GM18873 (cell line): ENCODE measurements at regions not wholly inside any gene's neighbourhood (a gene's known extent, or its start where the extent isn't known, plus 50 kb on each side); places are given as distances from the start of the nearest gene placed in this dataset.

Experiments used
- ATAC-seq: cut with Tn5 transposase; IDR thresholded peaks from one replicate; pipeline ENCODE4 v1.9.1; 2021; ENCODE audit warnings: mild to moderate bottlenecking, moderate library complexity, moderate number of reproducible peaks; ENCODE audit not compliant: unreplicated experiment, low FRiP score

DNA sequence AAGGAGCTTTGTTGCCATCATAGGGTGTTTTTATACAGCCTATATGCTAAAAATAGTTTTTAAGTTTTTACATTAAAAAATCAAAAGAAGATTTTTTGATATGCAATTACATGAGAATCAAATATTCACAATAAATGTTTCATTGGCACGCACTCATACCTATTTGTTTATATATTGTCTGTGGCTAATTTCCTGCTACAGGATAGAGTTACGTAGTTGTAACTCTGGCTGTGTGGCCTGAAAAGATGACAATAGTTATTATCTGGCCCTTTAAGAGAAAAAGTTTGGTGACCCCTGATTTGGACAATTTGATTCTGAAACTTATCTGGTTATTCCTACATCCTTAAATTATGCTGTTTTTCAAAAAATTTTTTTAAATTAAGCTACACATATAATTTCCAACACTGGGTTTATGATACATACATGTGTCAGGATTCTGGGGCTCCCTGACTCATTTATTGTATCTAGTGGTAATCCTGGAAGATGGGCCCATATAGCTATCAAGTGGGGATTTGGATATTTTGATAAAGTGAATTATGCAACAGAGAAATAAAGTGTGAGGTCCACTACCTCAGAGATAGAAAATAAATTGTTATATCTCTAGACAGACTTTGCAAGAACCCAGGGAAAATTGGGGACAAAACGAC is 370.2 kb upstream of the LYPLAL1 start:
- ATAC-seq: no peak

DNA sequence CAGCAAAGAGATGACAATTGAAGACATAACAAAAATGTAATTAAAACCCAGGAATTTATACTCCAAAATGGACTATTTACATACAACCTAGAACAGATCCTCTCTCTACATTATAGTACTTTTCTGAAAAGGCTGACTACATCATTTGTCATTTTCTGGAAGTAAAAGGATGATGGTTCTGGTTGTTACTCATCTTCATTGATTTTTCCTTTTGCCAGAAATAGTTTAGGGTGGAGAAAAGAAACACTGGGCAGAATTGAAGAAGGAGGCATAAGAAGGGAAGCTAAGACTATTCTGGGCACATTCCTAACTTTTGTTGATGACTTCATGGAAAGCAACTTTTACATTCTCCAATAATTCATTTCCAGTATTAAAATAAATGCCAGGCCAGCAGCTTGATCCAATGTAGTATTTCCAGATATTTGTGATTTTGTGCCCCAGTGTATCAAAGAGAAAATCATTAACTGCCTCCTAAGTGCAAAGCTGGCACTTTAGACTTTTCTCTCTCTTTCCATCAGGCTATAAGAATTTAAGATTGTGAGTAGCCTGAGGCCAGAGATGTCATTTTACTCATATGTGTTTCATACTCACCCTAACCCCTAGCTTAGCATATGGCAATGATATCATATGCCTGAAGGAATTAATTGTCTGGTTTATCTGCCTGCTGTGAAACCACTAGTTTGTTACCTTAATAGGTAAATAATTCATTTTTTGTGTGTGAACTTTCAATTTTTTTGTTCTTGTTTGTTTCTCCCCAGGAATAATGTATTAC is 369.5 kb upstream of the LYPLAL1 start:
- no peak for ATAC-seq

DNA sequence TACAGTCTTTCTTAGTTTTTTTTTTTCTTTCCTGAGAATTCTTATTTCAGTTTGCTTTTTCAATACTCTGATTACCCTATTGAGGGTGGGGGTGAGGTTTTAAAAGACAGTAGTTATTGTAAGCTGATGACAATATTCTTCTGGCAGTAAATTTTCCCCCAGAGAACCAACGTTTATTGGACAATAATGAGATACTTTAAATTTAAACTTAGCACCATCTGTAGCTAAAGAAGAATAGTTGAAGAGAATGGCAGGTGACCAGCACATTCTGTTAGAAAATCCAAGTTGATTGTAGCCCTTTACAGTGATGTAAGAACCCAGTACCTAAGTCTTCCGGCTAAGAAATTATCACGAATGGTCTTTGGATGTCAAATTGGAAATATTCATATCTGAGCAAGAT is 364.6 kb upstream of the LYPLAL1 start:
- no peak for ATAC-seq

GRCh38 chr1:218809625-218810024 is 364.1 kb upstream of the LYPLAL1 start:
- ATAC-seq: no peak

GRCh38 chr1:218810306-218810705 is 363.4 kb upstream of the LYPLAL1 start:
- no peak for ATAC-seq

GRCh38 chr1:218811497-218811896 is 362.2 kb upstream of the LYPLAL1 start:
- no peak for ATAC-seq

GRCh38 chr1:218812360-218812759 is 361.3 kb upstream of the LYPLAL1 start:
- no peak for ATAC-seq

DNA sequence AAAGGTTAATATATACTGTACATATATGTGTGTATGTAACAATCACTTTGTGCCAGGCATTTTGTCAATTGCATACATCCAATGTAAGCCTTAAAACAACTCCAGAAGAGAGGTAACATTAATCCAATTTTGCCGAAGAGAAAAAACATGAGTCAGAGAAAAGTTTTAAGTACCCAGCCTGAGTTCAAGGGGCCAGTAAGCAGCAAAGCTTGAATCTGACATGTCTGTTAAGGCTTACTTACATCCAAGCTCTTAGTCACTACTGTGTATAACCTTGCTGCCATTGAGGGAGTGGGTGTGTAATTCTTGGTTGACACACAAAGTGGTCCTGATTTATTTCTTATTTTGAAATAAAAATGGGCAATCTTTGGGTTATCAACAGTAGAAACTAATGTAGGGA is 360.4 kb upstream of the LYPLAL1 start:
- no peak for ATAC-seq

DNA sequence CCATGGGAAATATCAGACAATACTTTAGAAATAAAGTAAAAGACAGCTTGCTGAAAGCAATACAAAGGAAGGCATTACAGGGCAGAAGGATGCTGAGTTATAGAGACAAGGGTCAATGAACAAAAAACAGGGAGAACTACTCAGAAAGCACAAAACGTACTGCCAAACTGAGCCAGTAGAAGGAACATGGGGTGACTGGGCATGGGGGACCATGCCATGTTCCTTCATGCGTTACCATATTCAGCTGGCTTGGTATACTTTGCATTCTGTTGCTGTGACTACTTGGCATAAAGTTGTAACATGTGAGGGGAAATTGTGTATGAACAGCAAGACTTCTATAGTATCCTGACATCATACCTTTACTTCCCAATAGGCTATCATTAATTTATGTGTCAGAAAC is 358.6 kb upstream of the LYPLAL1 start:
- no peak for ATAC-seq

- ATAC-seq: no peak
Observed at GRCh38 chr1:218817071-218817470, 356.6 kb upstream of the LYPLAL1 start.

DNA sequence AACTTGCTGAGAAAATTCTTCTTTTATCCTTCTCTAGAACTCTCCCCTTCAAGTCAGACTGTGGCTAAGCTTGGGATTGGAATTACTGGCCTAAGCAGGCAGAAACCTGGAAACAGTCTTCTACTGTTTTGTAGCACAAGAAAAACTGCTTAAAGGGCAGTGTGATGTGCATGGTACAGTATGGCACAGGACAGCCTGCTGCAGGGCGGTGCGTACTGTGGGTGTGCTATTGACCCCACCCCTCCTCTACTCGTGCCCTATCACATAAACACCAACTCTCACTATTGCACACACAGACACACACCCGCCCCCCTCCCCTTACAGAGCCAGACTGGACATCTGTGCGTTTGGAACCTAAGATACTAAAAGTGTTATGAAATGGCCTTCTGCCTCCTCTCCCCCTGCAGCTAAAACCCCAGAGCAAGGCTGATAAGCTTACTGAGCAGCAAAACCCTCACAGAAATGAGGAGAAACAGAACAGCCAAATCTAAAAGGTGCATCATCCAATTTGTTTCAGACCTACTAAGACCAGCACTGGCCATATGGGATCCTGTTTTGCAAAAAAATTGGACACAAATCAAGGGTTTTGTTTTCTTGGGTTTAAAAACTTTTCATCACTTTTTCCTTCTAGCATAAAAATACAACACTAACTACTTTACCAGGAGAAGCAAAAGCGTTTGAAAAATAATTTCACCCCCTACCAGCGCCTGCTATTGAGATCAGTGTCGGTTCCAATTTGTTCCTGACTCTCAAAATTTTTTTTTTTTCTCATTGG is 355.8 kb upstream of the LYPLAL1 start:
- no peak for ATAC-seq

DNA sequence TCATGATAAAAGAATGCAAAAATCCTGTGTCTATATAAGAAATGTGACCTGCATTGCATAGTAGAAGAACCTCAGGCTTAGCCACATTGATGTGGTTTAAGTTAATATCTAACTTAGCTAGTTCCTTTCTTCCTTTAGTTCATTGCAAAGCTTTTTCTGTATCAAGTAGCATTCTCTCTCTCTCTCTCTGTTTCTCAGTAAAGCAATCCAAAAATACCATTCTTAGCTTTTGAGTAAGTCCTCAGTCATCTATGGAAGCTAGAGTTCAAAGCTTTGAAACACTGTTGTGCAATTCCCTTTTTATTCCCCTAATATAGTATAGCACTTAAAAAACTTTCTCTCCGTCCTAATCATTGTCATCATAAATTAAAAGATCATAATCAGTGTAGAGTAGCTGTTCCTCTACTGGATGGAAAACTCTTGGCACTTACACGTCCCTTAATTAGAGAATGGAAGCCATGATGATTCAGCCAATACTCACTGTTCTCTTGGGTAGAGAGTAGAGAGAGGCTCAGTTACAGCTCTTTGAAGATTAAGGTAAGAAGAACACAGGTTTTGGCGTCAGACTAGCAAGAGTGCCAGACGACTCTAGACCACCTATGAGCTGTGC is 350.3 kb upstream of the LYPLAL1 start:
- ATAC-seq: peak; percentile 58

DNA sequence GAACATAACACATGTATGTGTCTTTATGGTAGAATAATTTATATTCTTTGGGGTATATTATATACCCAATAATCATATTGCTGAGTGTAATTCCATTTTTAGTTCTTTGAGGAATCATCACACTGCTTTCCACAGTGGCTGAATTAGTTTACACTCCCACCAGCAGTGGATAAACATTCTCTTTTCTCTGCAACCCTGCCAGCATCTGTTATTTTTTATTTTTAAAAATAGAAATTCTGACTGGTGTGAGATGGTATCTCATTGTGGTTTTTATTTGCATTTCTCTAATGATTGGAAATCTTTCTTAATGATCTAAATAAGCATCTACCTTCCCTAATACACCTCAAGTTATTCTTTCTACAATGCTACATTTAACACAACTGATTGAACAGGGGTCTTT is 346.2 kb upstream of the LYPLAL1 start:
- ATAC-seq: no peak

DNA sequence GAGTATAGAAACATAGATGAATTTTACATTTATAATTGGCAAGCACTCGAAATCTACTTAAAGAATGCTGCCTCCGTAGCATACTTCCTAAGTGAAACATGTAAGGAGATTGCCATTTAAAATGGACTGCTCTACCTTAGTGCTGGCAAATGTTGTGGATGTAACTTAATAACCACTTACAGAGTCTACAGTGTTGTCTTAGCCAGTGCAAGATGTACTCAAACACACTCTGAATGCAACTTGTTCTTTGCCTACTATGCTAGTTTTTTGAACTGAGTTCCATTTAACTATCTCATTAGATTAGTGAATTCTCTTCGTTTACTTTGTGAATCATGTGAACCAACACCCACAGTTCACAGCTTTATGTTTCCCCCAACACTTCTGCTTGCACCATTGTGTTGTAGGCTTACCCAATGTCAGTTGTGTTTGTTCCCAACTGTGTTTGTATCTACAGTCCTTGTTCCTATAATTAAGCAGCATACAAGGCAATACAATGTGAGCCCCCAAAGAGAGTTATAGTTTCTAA is 345.5 kb upstream of the LYPLAL1 start:
- no peak for ATAC-seq

GRCh38 chr1:218829097-218829496 is 344.6 kb upstream of the LYPLAL1 start:
- no peak for ATAC-seq

- ATAC-seq: no peak
Observed at GRCh38 chr1:218835609-218836008, 338.1 kb upstream of the LYPLAL1 start.

DNA sequence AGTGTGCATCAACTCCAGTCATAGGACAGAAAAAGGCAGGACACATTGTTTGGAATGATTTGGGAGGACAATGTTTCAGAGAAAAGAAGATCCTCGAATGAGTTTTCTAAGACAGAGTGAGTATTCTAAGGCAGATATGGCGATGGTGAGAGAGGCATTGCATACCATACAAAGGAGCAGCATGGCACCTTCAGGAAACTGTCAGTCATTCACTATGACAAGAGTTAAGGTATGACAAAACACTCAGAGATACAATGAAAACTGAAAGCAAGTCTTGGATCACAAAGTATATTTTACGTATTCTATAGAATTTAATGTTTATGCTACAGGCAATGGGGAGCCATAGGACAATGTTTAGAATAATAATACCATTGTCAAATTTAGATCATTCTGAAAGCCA is 337.4 kb upstream of the LYPLAL1 start:
- no peak for ATAC-seq

DNA sequence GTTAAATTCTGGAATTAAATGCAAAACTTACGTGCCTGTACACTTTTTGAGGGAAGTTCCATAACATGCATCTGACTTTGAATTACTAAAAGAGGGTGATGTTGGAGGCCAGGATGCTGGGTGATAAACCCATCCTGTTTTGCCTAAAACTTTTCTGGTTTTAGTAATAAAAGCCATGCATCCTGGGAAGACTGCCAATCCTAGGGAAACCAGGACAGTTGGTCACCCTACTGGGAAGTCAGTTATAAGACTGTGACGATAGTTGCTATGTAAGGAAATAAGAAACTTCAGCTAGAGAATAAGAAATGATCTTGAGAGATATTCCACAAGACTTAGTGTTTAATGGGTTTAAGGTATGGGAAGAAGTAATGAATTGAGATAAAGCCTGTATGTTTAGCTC is 336.6 kb upstream of the LYPLAL1 start:
- ATAC-seq: no peak

DNA sequence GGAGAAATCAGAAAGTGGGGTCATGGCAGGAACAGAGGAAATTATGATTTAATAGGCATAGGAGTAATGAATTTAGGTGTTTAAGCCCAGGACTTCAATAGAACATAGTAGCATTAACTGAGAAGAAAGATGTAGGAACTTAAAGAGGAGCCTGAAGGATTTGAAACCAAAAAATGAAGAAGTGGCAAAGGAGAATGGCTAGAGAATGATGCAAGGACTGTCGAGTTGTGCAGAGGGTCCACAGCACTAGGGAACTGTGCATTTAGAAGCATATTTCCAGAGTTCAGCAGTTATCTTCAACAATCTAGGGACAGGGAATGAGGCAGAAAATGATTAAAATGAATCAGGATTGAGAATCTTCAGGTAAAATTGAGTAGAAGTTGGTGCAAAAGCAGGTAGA is 328.1 kb upstream of the LYPLAL1 start:
- no peak for ATAC-seq

GRCh38 chr1:218846181-218846580 is 327.5 kb upstream of the LYPLAL1 start:
- no peak for ATAC-seq
